Endodermal cell (in vitro differentiated cells): ENCODE measurements at regions not wholly inside any gene's neighbourhood (a gene's known extent, or its start where the extent isn't known, plus 50 kb on each side); places are given as distances from the start of the nearest gene placed in this dataset.

Experiments
- DNase-seq: peaks from one replicate; pipeline ENCODE4 v3.0.0-alpha.2; 2017
- H3K27ac ChIP-seq: 2 replicates; pipeline ENCODE4 v1.5.1; 2013; ENCODE audit warnings: mild to moderate bottlenecking, low read depth, low read length, moderate library complexity
- H3K27me3 ChIP-seq: 2 replicates; pipeline ENCODE4 v1.6.1; 2013; ENCODE audit warnings: mild to moderate bottlenecking, low read length, moderate library complexity; ENCODE audit not compliant: insufficient read depth, control insufficient read depth, poor library complexity, severe bottlenecking
- H3K36me3 ChIP-seq: 2 replicates; pipeline ENCODE4 v1.7.0; 2013; ENCODE audit warnings: mild to moderate bottlenecking, low read length, moderate library complexity; ENCODE audit not compliant: control insufficient read depth, insufficient read depth
- H3K4me1 ChIP-seq: one replicate; pipeline ENCODE4 v1.7.0; 2013; ENCODE audit warnings: low read length; ENCODE audit not compliant: control insufficient read depth, insufficient read depth
- H3K4me3 ChIP-seq: 2 replicates; pipeline ENCODE4 v1.5.1; 2013; ENCODE audit warnings: mild to moderate bottlenecking, low read length, moderate library complexity
- H3K9ac ChIP-seq: 2 replicates; pipeline ENCODE4 v1.6.1; 2013; ENCODE audit warnings: mild to moderate bottlenecking, low read length, moderate library complexity; ENCODE audit not compliant: poor library complexity, severe bottlenecking; ENCODE audit errors: extremely low read depth
- H3K9me3 ChIP-seq: 2 replicates; pipeline ENCODE4 v1.6.1; 2013; ENCODE audit warnings: mild to moderate bottlenecking, low read length, moderate library complexity; ENCODE audit not compliant: control insufficient read depth
- H3K27ac Mint-ChIP-seq: 2 replicates; pipeline ENCODE4 v1.8.0; 2020; ENCODE audit warnings: mixed read lengths
- H3K27me3 Mint-ChIP-seq: 2 replicates; pipeline ENCODE4 v1.8.0; 2021; ENCODE audit warnings: mild to moderate bottlenecking, mixed read lengths; ENCODE audit not compliant: insufficient read depth
- H3K36me3 Mint-ChIP-seq: 2 replicates; pipeline ENCODE4 v1.8.0; 2020; ENCODE audit warnings: low read depth, mixed read lengths
- H3K4me1 Mint-ChIP-seq: 2 replicates; pipeline ENCODE4 v1.8.0; 2020; ENCODE audit warnings: mixed read lengths
- H3K4me3 Mint-ChIP-seq: 2 replicates; pipeline ENCODE4 v1.8.0; 2020; ENCODE audit warnings: mild to moderate bottlenecking, moderate library complexity, mixed read lengths
- H3K9me3 Mint-ChIP-seq: 2 replicates; pipeline ENCODE4 v1.8.0; 2020; ENCODE audit warnings: mild to moderate bottlenecking, mixed read lengths
- WGBS, 2 experiments: methylation state at CpG; one replicate each; pipeline versions ENCODE4 v1.1.5 to v1.1.7; 2013; ENCODE audit warnings: missing lambda C conversion rate in 2 of 2, mixed read lengths in 1 of 2; ENCODE audit not compliant: insufficient coverage in 1 of 2, insufficient read length in 1 of 2; 5-methylcytosine and 5-hydroxymethylcytosine counted together
- TF ChIP-seq, protein P1 (sequence below): fragments of 200-600 bp; sonication (generic); conservative IDR thresholded peaks from 2 replicates; pipeline ENCODE4 v1.5.0; 2021; ENCODE audit warnings: antibody characterized with exemption, mild to moderate bottlenecking

- H3K9ac ChIP-seq: no peak overlapping the region
- no peaks in the 10 kb centered on the region for H3K9me3 Mint-ChIP-seq
- TF ChIP-seq, protein P1, sequence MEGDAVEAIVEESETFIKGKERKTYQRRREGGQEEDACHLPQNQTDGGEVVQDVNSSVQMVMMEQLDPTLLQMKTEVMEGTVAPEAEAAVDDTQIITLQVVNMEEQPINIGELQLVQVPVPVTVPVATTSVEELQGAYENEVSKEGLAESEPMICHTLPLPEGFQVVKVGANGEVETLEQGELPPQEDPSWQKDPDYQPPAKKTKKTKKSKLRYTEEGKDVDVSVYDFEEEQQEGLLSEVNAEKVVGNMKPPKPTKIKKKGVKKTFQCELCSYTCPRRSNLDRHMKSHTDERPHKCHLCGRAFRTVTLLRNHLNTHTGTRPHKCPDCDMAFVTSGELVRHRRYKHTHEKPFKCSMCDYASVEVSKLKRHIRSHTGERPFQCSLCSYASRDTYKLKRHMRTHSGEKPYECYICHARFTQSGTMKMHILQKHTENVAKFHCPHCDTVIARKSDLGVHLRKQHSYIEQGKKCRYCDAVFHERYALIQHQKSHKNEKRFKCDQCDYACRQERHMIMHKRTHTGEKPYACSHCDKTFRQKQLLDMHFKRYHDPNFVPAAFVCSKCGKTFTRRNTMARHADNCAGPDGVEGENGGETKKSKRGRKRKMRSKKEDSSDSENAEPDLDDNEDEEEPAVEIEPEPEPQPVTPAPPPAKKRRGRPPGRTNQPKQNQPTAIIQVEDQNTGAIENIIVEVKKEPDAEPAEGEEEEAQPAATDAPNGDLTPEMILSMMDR: no peak
- H3K4me3 Mint-ChIP-seq: no peak overlapping the region
- peaks cover 17% of the 10 kb centered on the region for H3K27me3 ChIP-seq
- H3K27me3 Mint-ChIP-seq: peaks cover 7% of the 10 kb centered on the region
- H3K36me3 ChIP-seq: no peaks in the 10 kb centered on the region
- no peak overlapping the region for H3K4me3 ChIP-seq
- no peaks in the 10 kb centered on the region for H3K36me3 Mint-ChIP-seq
- DNase-seq: no peak
- no peaks in the 10 kb centered on the region for H3K9me3 ChIP-seq
- no peak overlapping the region for H3K27ac Mint-ChIP-seq
- no peak overlapping the region for H3K27ac ChIP-seq
- H3K4me1 ChIP-seq: peaks cover 4% of the 10 kb centered on the region
- peaks cover 22% of the 10 kb centered on the region for H3K4me1 Mint-ChIP-seq
Measured at GRCh38 chr4:98749206-98749605, 90.8 kb upstream of the TSPAN5 start.

DNA sequence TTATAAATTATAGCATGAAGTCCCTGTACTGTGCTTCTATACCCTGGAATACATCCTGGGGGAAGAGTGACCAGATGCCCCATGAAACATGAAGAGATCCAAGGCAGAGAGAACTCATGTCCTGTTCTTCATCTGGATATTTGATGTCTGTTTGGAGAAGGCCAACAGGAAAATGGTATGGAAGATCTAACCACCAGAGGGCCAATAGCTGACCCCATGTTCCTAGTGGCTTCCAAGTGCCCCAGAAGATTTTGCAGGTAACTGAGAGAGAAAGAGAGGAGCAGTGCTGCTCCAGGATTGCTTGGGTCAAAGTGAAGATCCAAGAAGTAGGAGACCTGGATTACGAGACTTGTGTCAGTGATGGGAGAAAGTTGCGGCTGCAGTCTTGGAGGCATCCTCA, 90.2 kb upstream of the TSPAN5 start:
- no peaks in the 10 kb centered on the region for H3K36me3 ChIP-seq
- TF ChIP-seq, protein P1: peak; percentile 59
- 100% methylated on average over 1 to 2 of the region's 2 CpGs for WGBS, 2 experiments
- no peak overlapping the region for H3K27ac Mint-ChIP-seq
- peaks cover 7% of the 10 kb centered on the region for H3K27me3 Mint-ChIP-seq
- peaks cover 17% of the 10 kb centered on the region for H3K27me3 ChIP-seq
- H3K4me3 Mint-ChIP-seq: no peak overlapping the region
- H3K4me3 ChIP-seq: no peak overlapping the region
- H3K27ac ChIP-seq: no peak overlapping the region
- H3K36me3 Mint-ChIP-seq: no peaks in the 10 kb centered on the region
- H3K4me1 ChIP-seq: peaks cover 4% of the 10 kb centered on the region
- H3K4me1 Mint-ChIP-seq: peaks cover 22% of the 10 kb centered on the region
- no peak for DNase-seq
- H3K9me3 ChIP-seq: no peaks in the 10 kb centered on the region
- H3K9me3 Mint-ChIP-seq: no peaks in the 10 kb centered on the region
- H3K9ac ChIP-seq: no peak overlapping the region

DNA sequence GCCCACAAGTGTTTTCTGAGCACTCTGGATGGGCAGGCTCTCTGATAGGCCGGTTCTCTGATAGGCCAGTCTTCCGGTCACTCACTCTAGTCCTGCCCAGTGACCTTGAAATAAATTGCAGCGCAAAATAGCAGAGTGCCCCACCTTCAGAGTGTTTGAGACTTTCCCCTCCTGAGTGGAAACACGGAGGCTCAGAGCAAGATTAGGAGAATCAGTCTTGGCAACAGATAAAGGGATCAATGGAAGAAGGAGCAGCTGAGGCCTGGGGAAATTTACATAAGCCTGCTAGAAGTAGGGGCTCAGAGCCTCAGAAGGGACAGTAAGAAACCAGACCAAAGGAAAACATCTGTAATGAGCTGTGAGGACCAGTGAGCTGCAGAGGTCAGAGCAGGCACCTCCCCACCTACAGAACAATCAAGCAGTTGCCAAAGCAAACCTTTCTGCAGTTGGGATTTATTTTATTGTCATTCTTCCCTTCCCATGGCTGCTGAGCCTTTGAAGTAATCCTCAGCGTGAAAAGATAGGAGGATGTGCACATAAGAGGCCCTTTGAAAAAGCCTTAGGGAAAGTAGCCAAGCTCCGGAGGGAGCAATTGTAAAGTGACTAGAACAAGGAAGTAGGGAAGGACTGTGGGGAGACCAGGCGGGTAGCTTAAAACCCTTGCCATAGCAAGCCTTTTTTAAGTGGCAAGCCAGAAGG, 89.1 kb upstream of the TSPAN5 start:
- Histone ChIP-seq H3K27me3 (peaks cover 17% of the 10 kb centered on the region), H3K4me3 (no peak overlapping the region), H3K36me3 (no peaks in the 10 kb centered on the region), H3K4me1 (peaks cover 4% of the 10 kb centered on the region), H3K9me3 (no peaks in the 10 kb centered on the region), H3K27ac (peak overlapping the region; percentile 46), H3K9ac (no peak overlapping the region)
- Mint-ChIP-seq H3K27ac (peak overlapping the region; percentile 83), H3K4me1 (peaks cover 22% of the 10 kb centered on the region), H3K36me3 (no peaks in the 10 kb centered on the region), H3K4me3 (no peak overlapping the region), H3K27me3 (peaks cover 7% of the 10 kb centered on the region), H3K9me3 (no peaks in the 10 kb centered on the region)
- DNase-seq: peak; percentile 76
- TF ChIP-seq, protein P1: no peak
- WGBS, 2 experiments: 53 to 55% methylated on average over 6 to 7 of the region's 7 CpGs
